ENCODE measurements at regions not wholly inside any gene's neighbourhood (a gene's known extent, or its start where the extent isn't known, plus 50 kb on each side); places are given as distances from the start of the nearest gene placed in this dataset.

DNA sequence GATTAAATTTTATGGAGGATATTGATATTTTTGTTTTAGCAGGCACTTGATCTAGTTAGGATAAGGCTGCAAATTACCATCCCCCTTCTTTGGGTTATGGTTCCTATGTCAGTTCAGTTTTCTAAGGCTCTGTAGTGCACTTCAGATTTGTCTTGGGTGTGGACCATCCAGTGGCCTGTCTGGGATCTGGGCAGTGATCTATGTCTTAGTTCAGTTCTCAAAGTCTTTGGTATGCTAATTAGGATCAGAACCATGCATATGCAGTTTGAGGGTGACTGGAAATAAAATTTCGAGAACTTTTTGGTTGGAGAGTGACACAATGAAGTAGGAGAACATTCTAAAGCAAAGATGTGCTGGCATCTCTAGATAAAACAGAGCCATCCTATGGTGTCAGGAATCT lies 388.2 kb downstream of the MID1IP1 start:
- Histone ChIP-seq H3K4me3 (no peak overlapping the region), H3K27ac (no peak overlapping the region), H3K9me3 (no peaks in the 10 kb centered on the region), H3K36me3 (replicated peaks in 1 of 2; ENCODE audit: insufficient read depth in 1 of 2, low read depth in 2 of 2) (no peaks in the 10 kb centered on the region), H3K4me1 (no peaks in the 10 kb centered on the region), H3K27me3 (no peaks in the 10 kb centered on the region)
- intact Hi-C loops (cut with DNase I), result no loop called here
- 60 to 82% methylated on average over 1 of the region's 1 CpG for WGBS, 2 donors
- TF ChIP-seq, protein P1, sequence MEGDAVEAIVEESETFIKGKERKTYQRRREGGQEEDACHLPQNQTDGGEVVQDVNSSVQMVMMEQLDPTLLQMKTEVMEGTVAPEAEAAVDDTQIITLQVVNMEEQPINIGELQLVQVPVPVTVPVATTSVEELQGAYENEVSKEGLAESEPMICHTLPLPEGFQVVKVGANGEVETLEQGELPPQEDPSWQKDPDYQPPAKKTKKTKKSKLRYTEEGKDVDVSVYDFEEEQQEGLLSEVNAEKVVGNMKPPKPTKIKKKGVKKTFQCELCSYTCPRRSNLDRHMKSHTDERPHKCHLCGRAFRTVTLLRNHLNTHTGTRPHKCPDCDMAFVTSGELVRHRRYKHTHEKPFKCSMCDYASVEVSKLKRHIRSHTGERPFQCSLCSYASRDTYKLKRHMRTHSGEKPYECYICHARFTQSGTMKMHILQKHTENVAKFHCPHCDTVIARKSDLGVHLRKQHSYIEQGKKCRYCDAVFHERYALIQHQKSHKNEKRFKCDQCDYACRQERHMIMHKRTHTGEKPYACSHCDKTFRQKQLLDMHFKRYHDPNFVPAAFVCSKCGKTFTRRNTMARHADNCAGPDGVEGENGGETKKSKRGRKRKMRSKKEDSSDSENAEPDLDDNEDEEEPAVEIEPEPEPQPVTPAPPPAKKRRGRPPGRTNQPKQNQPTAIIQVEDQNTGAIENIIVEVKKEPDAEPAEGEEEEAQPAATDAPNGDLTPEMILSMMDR (IDR thresholded peaks at IDR 0.05), result no peak
- TF ChIP-seq POLR2A (IDR thresholded peaks at IDR 0.05), result no peak
- no peak for ATAC-seq
- no peak for DNase-seq

DNA sequence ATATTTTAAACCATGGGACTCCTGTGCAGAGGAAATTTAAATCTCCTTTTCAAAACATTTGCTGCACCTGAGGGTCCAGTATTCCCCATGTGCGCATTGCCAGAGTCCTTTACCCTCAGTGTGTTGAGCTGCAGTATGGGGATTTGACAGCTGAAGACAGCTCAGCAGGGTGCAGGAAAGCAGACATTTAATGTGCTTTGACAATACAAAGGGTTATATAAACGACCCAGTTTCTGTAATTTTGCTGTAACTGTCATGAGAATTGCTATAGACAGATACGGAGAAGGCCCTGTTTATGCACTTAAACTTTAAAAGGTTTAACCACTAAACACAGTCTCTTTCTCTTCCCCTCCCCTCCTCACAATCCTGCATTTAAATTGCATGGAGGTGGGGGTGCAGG lies 393.4 kb downstream of the MID1IP1 start:
- TF ChIP-seq POLR2A (IDR thresholded peaks at IDR 0.05), result no peak
- TF ChIP-seq, protein P1 (IDR thresholded peaks at IDR 0.05), result no peak
- H3K27me3 ChIP-seq, result no peaks in the 10 kb centered on the region
- no peak for DNase-seq
- H3K27ac ChIP-seq, result no peak overlapping the region
- no peak overlapping the region for H3K4me3 ChIP-seq
- 32 to 60% methylated on average over 2 to 3 of the region's 3 CpGs for WGBS, 2 donors
- no peaks in the 10 kb centered on the region for H3K9me3 ChIP-seq
- intact Hi-C loops (cut with DNase I), result no loop called here
- H3K4me1 ChIP-seq, result peaks cover 13% of the 10 kb centered on the region
- ATAC-seq, result no peak
- no peaks in the 10 kb centered on the region for H3K36me3 ChIP-seq (replicated peaks in 1 of 2; ENCODE audit: insufficient read depth in 1 of 2, low read depth in 2 of 2)

DNA sequence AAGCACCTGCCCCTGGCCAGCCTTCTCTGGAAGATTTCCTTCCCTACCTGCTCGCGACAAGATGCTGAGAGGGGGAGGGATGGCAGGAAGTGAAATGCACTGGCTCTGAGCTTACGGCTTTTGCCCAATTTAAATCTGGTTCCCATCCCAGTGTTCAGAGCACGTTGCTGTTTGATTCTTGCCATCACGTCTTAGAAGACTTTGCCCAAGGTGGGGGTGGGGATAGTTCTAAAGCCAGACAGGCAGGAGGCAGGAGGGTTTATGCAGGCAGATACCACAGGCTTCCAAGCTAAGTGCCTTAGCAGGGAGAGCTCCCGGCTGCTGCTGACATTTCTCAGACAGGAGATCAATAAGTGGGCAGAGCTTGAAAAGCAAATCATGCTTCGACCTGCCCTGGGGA lies 393.9 kb downstream of the MID1IP1 start:
- WGBS, 2 donors, result 0 to 6% methylated on average over 2 to 7 of the region's 7 CpGs
- ATAC-seq (peak; percentile 53), DNase-seq (peak; percentile 11 to 41 (median 22))
- TF ChIP-seq, protein P1 (IDR thresholded peaks at IDR 0.05), result no peak
- no peak for TF ChIP-seq POLR2A (IDR thresholded peaks at IDR 0.05)
- intact Hi-C loops (cut with DNase I), result no loop called here
- Histone ChIP-seq H3K27ac (no peak overlapping the region), H3K27me3 (no peaks in the 10 kb centered on the region), H3K4me3 (no peak overlapping the region), H3K4me1 (peaks cover 13% of the 10 kb centered on the region), H3K36me3 (replicated peaks in 1 of 2; ENCODE audit: insufficient read depth in 1 of 2, low read depth in 2 of 2) (no peaks in the 10 kb centered on the region), H3K9me3 (no peaks in the 10 kb centered on the region)

DNA sequence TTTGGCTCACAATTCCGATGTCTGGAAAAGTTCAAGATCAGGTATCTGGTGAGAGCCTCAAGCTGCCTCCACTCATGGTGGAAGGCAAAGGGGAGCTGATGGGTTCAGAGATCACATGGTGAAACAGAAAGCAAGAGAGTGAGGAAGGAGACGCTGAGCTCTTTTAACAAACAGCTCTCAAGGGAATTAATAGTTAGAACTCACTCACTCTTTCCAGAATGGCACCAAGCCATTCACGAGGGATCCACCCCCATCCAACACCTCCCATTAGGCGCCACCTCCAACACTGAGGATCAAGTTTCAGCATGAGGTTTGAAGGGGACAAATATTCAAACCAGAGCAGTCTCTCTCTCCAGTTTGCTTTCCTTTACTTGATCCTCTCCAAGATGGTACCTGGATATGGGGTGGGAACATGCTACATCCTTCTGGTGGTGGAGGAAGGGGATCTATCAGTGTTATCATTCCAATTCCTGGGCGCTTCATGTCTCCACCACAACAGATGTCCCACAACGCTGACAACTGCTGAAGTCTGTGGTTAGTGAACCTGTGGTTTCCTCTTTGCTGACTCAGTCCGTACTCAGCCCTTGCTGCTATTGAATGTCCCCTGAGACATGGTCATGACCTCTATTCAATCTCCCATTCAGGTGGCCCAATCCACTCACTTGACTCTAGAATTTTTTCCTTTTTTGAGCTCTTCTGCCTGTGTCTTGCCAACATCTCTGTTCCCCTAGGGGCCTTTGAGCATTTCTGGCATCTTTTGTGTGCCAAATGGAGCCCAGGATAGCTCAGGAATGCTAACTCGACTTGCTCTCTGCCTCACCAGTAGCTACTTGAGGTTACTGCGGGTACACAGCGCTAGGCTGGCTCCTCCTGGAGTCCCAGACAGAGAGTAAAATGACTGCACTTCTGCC lies 395.2 kb downstream of the MID1IP1 start:
- Histone ChIP-seq H3K27ac (peak overlapping the region in 1 of 4 donors; percentile 49), H3K9me3 (no peaks in the 10 kb centered on the region), H3K36me3 (replicated peaks in 1 of 2; ENCODE audit: insufficient read depth in 1 of 2, low read depth in 2 of 2) (no peaks in the 10 kb centered on the region), H3K27me3 (no peaks in the 10 kb centered on the region), H3K4me1 (peaks cover 13% of the 10 kb centered on the region), H3K4me3 (no peak overlapping the region)
- peak; percentile 27 to 57 (median 44) for DNase-seq
- peak; percentile 78 for ATAC-seq
- intact Hi-C loops (cut with DNase I), result no loop called here
- TF ChIP-seq, protein P1 (IDR thresholded peaks at IDR 0.05), result no peak
- no peak for TF ChIP-seq POLR2A (IDR thresholded peaks at IDR 0.05)
- WGBS, 2 donors, result 20 to 53% methylated on average over 10 of the region's 10 CpGs

DNA sequence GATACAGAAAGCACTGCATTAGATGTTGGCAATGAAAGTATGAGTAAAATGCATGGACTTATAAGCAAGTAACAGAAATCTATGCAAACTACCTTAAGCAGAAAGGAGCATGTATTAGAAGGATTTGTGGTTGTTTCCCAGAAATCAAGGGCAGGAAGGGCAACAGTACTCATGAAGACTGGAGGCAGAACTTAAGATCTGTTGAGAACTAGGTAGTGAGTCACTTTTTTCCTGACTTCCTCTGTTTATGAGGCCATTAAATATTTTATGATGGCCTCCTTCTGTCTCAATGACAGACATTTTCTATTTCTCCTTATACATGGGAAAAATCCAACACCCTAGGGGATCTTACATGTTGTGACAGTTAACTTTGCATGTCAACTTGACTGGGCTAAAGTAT lies 398.2 kb downstream of the MID1IP1 start:
- Histone ChIP-seq H3K4me3 (no peak overlapping the region), H3K36me3 (replicated peaks in 1 of 2; ENCODE audit: insufficient read depth in 1 of 2, low read depth in 2 of 2) (no peaks in the 10 kb centered on the region), H3K27me3 (no peaks in the 10 kb centered on the region), H3K4me1 (peaks cover 13% of the 10 kb centered on the region), H3K9me3 (no peaks in the 10 kb centered on the region), H3K27ac (no peak overlapping the region)
- no peak for DNase-seq
- no peak for TF ChIP-seq POLR2A (IDR thresholded peaks at IDR 0.05)
- TF ChIP-seq, protein P1 (IDR thresholded peaks at IDR 0.05), result no peak
- intact Hi-C loops (cut with DNase I), result no loop called here
- ATAC-seq, result no peak

All from body of pancreas (tissue), 4 donors.